ENCODE measurements at regions not wholly inside any gene's neighbourhood (a gene's known extent, or its start where the extent isn't known, plus 50 kb on each side); places are given as distances from the start of the nearest gene placed in this dataset.

DNA sequence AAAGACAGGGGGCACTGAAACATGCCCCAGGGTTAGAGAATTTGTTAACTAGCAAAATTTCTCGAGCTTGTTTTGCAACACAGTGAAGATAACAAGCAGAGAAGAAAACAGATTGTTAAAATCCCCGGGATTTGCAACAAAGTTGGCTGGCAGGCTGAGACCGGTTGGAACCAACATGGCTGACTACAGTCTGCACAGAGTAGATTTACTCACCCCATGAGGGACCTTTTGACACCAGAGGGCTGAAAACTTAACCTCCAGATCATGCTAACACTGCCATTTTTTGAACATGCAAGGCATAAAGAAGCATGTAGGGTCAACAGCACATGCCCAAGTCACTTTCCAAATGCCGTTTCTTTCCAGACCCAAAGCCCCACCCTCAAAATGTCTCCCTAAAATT is 95.2 kb upstream of the TMEM26 start:
- TF ChIP-seq POLR2AphosphoS5 (IDR thresholded peaks at IDR 0.05) (no peak), EP300 (IDR thresholded peaks at IDR 0.05) (no peak), CTCF (IDR thresholded peaks at IDR 0.05) (no peak)

All from sigmoid colon (tissue), 4 donors.